HS-27A (cell line): ENCODE measurements at regions not wholly inside any gene's neighbourhood (a gene's known extent, or its start where the extent isn't known, plus 50 kb on each side); places are given as distances from the start of the nearest gene placed in this dataset.

ENCODE experiments used
- DNase-seq: peaks from one replicate; pipeline ENCODE4 v3.0.0-alpha.2; 2012; ENCODE audit warnings: low read depth, missing footprints

- DNase-seq: no peak
Observed at GRCh38 chr5:115374057-115374775, 77.8 kb upstream of the CCDC112 start.

GRCh38 chr5:115372146-115372545 is 75.7 kb upstream of the CCDC112 start:
- DNase-seq: no peak

GRCh38 chr5:115369430-115370144 is 73.1 kb upstream of the CCDC112 start:
- DNase-seq: no peak

GRCh38 chr5:115366223-115366622 is 69.8 kb upstream of the CCDC112 start:
- peak; percentile 62 for DNase-seq

GRCh38 chr5:115363879-115364278 is 67.4 kb upstream of the CCDC112 start:
- no peak for DNase-seq

- DNase-seq: no peak
Observed at GRCh38 chr5:115360046-115360685, 63.7 kb upstream of the CCDC112 start.

- DNase-seq: no peak
Observed at GRCh38 chr5:115355767-115356381, 59.4 kb upstream of the CCDC112 start.

- no peak for DNase-seq
Observed at GRCh38 chr5:115355095-115355494, 58.6 kb upstream of the CCDC112 start.

- no peak for DNase-seq
Observed at GRCh38 chr5:115354246-115354645, 57.8 kb upstream of the CCDC112 start.

GRCh38 chr5:115352571-115352970 is 56.1 kb upstream of the CCDC112 start:
- DNase-seq: no peak

- no peak for DNase-seq
Observed at GRCh38 chr5:115351356-115352195, 55.1 kb upstream of the CCDC112 start.

- DNase-seq: no peak
Observed at GRCh38 chr5:115350894-115351293, 54.4 kb upstream of the CCDC112 start.

- peak; percentile 31 for DNase-seq
Observed at GRCh38 chr5:115349001-115349817, 52.8 kb upstream of the CCDC112 start.

GRCh38 chr5:115348175-115348574 is 51.7 kb upstream of the CCDC112 start:
- DNase-seq: no peak
